ENCODE measurements at regions not wholly inside any gene's neighbourhood (a gene's known extent, or its start where the extent isn't known, plus 50 kb on each side); places are given as distances from the start of the nearest gene placed in this dataset.

- H3K4me3 ChIP-seq (ENCODE audit: low read depth, low read length): no peak overlapping the region
- no peak for TF ChIP-seq CTCF (IDR thresholded peaks at IDR 0.05; ENCODE audit: borderline replicate concordance, insufficient read depth, low read depth, low read length)
Measured at GRCh38 chr17:83144421-83145357, 65.3 kb downstream of the METRNL start.

GRCh38 chr17:83145358-83145738 is 65.9 kb downstream of the METRNL start:
- no peak for TF ChIP-seq CTCF (IDR thresholded peaks at IDR 0.05; ENCODE audit: borderline replicate concordance, insufficient read depth, low read depth, low read length)
- H3K4me3 ChIP-seq (ENCODE audit: low read depth, low read length): no peak overlapping the region

- no peak overlapping the region for H3K4me3 ChIP-seq (ENCODE audit: low read depth, low read length)
- TF ChIP-seq CTCF (IDR thresholded peaks at IDR 0.05; ENCODE audit: borderline replicate concordance, insufficient read depth, low read depth, low read length): no peak
Measured at GRCh38 chr17:83145831-83146230, 66.4 kb downstream of the METRNL start.

- H3K4me3 ChIP-seq (ENCODE audit: low read depth, low read length): no peak overlapping the region
- TF ChIP-seq CTCF (IDR thresholded peaks at IDR 0.05; ENCODE audit: borderline replicate concordance, insufficient read depth, low read depth, low read length): no peak
Measured at GRCh38 chr17:83146347-83146746, 66.9 kb downstream of the METRNL start.

- no peak for TF ChIP-seq CTCF (IDR thresholded peaks at IDR 0.05; ENCODE audit: borderline replicate concordance, insufficient read depth, low read depth, low read length)
- H3K4me3 ChIP-seq (ENCODE audit: low read depth, low read length): no peak overlapping the region
Measured at GRCh38 chr17:83147280-83147679, 67.9 kb downstream of the METRNL start.

GRCh38 chr17:83148317-83149028 is 69.1 kb downstream of the METRNL start:
- no peak for TF ChIP-seq CTCF (IDR thresholded peaks at IDR 0.05; ENCODE audit: borderline replicate concordance, insufficient read depth, low read depth, low read length)

More at GRCh38 chr17:83148317-83149028, 69.1 kb downstream of the METRNL start:
- no peak overlapping the region for H3K4me3 ChIP-seq (ENCODE audit: low read depth, low read length)
